ENCODE measurements at regions not wholly inside any gene's neighbourhood (a gene's known extent, or its start where the extent isn't known, plus 50 kb on each side); places are given as distances from the start of the nearest gene placed in this dataset.

DNA sequence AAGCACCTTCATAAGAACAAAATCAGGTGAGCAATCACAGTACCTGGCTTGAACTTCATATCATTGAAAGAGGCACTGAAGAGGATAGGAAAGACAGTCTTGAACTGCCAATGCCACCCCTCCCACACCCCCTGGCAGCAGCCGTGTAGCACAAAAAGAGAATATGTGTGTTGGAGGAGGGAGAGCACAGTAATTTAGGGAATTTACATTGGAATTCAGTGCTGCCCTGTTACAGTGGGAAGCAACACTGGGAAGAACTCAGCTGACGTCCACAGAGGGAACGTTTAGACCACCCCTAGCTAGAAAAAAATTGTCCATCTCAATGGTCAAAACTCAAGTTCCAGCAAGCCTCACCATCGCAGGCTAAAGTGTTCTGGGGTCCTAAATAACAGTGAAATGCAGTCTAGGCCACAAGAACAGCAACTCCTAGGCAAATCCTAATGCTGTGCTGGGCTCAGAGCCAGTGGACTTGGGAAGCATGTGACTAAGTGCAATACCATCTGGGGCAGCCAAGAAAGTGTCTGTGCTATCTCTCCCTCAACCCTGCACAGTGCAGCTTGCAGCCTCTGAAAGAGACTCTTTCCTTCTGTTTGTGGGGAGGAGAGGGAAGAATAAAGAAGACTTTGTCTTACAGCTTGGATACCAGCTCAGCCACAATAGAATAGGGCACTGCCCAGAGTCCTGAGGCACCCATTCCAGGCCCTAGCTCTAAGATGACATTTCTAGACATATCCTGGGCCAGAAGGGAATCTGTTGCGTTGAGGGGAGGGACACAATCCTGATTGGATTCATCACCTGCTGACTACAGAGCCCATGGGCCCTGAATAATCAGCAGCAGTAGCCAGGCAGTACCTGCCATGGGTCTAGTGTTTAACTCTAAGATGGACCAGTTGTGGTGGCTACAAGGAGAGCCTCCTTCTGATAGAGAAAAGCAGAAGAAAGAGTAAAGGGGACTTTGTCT is 62.1 kb upstream of the VLDLR start:
- no peaks in the 10 kb centered on the region for H4K20me1 ChIP-seq (ENCODE audit: insufficient read depth, low read length, poor library complexity, severe bottlenecking)
- H3K36me3 ChIP-seq (ENCODE audit: insufficient read depth, low read length): no peaks in the 10 kb centered on the region
- no peaks in the 10 kb centered on the region for H3K79me2 ChIP-seq (ENCODE audit: insufficient read depth, low read length)
- no peak for TF ChIP-seq EZH2phosphoT487 (IDR thresholded peaks at IDR 0.05; ENCODE audit: borderline replicate concordance)
- TF ChIP-seq, protein P1, sequence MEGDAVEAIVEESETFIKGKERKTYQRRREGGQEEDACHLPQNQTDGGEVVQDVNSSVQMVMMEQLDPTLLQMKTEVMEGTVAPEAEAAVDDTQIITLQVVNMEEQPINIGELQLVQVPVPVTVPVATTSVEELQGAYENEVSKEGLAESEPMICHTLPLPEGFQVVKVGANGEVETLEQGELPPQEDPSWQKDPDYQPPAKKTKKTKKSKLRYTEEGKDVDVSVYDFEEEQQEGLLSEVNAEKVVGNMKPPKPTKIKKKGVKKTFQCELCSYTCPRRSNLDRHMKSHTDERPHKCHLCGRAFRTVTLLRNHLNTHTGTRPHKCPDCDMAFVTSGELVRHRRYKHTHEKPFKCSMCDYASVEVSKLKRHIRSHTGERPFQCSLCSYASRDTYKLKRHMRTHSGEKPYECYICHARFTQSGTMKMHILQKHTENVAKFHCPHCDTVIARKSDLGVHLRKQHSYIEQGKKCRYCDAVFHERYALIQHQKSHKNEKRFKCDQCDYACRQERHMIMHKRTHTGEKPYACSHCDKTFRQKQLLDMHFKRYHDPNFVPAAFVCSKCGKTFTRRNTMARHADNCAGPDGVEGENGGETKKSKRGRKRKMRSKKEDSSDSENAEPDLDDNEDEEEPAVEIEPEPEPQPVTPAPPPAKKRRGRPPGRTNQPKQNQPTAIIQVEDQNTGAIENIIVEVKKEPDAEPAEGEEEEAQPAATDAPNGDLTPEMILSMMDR (conservative IDR thresholded peaks at IDR 0.05; ENCODE audit: low read length): no peak
- no peak overlapping the region for H2AFZ ChIP-seq (ENCODE audit: low read length)
- H3K27me3 ChIP-seq (ENCODE audit: insufficient read depth, low read length, poor library complexity, severe bottlenecking): no peaks in the 10 kb centered on the region
- H3K4me3 ChIP-seq (ENCODE audit: low read length, poor library complexity, severe bottlenecking): no peak overlapping the region
- H3K9me2 ChIP-seq (replicated peaks; ENCODE audit: low read depth, low read length): peaks cover 5% of the 10 kb centered on the region; the same call in 1 of the 2 replicates
- no peaks in the 10 kb centered on the region; the same call in 1 of the 2 replicates for H3K9me3 ChIP-seq (ENCODE audit: insufficient read depth, low read depth, low read length)
- no peak overlapping the region for H3K9ac ChIP-seq (ENCODE audit: low read depth, low read length, poor library complexity, severe bottlenecking)
- H3K4me1 ChIP-seq (ENCODE audit: insufficient read depth, low read length, poor library complexity, severe bottlenecking): no peaks in the 10 kb centered on the region
- no peaks in the 10 kb centered on the region for H3F3A ChIP-seq (ENCODE audit: low read depth)
- no peak overlapping the region for H3K4me2 ChIP-seq (ENCODE audit: low read depth, low read length, poor library complexity, severe bottlenecking)

DNA sequence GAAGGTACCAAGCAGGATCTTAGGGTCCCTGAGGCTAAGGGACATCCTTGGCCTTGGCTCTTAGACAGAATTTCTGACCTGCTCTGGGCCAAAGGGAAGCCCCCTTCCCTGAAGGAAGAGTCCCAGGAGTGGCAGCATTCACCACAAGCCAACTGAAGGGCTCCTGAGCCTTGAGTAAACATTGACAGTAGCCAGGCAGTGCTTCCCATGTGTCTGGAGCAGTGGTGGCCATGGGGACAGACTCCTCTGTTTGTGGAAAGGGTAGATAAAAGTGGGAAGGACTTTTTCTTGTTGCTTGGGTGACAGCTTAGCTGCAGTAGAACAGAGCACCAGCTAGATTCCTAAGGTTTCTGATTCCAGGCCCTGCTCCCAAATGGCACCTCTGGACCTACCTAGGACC is 61.4 kb upstream of the VLDLR start:
- H2AFZ ChIP-seq (ENCODE audit: low read length): no peak overlapping the region
- H3K9ac ChIP-seq (ENCODE audit: low read depth, low read length, poor library complexity, severe bottlenecking): no peak overlapping the region
- H3K9me2 ChIP-seq (replicated peaks; ENCODE audit: low read depth, low read length): peaks cover 5% of the 10 kb centered on the region; the same call in 1 of the 2 replicates
- H3K4me2 ChIP-seq (ENCODE audit: low read depth, low read length, poor library complexity, severe bottlenecking): no peak overlapping the region
- no peak for TF ChIP-seq EZH2phosphoT487 (IDR thresholded peaks at IDR 0.05; ENCODE audit: borderline replicate concordance)
- TF ChIP-seq, protein P1 (conservative IDR thresholded peaks at IDR 0.05; ENCODE audit: low read length): no peak
- H3K4me1 ChIP-seq (ENCODE audit: insufficient read depth, low read length, poor library complexity, severe bottlenecking): no peaks in the 10 kb centered on the region
- H3K4me3 ChIP-seq (ENCODE audit: low read length, poor library complexity, severe bottlenecking): no peak overlapping the region
- no peaks in the 10 kb centered on the region; the same call in 1 of the 2 replicates for H3K9me3 ChIP-seq (ENCODE audit: insufficient read depth, low read depth, low read length)
- no peaks in the 10 kb centered on the region for H3K36me3 ChIP-seq (ENCODE audit: insufficient read depth, low read length)
- H3F3A ChIP-seq (ENCODE audit: low read depth): no peaks in the 10 kb centered on the region
- H3K27me3 ChIP-seq (ENCODE audit: insufficient read depth, low read length, poor library complexity, severe bottlenecking): no peaks in the 10 kb centered on the region
- no peaks in the 10 kb centered on the region for H4K20me1 ChIP-seq (ENCODE audit: insufficient read depth, low read length, poor library complexity, severe bottlenecking)
- H3K79me2 ChIP-seq (ENCODE audit: insufficient read depth, low read length): no peaks in the 10 kb centered on the region

DNA sequence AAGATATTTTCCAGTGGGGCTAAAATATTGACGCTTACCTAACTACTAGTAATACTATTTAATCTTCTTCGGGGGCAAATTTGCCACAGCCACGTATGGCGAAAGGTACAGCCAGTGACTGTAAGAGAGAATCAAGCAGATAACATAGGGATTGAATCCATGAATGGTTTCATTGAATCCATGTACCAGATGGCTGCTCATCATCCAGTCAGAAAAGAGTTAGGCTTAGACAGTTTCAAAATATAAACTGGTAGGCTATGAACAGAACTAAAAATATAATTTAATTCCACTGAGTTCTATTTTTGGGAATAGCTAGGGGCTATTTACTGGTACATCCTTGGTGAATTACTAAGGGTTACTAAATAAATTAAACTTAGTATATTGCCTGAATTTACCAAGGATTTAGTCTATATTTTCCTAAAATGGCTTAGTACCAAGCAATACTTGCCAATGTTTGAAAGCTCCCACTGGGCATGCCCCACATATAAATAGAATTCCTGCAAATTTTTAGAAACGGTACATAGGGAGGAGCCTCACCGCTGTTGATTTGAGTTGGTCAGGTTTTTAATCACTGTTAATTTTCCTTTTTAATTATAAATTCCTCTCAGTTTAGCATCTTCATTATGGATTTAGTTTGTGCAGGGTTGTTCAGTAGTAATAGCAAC is 55.8 kb upstream of the VLDLR start:
- Histone ChIP-seq H3K9ac (ENCODE audit: low read depth, low read length, poor library complexity, severe bottlenecking) (no peak overlapping the region), H4K20me1 (ENCODE audit: insufficient read depth, low read length, poor library complexity, severe bottlenecking) (no peaks in the 10 kb centered on the region), H3K27me3 (ENCODE audit: insufficient read depth, low read length, poor library complexity, severe bottlenecking) (no peaks in the 10 kb centered on the region), H3K4me2 (ENCODE audit: low read depth, low read length, poor library complexity, severe bottlenecking) (no peak overlapping the region), H3K4me3 (ENCODE audit: low read length, poor library complexity, severe bottlenecking) (no peak overlapping the region), H3K4me1 (ENCODE audit: insufficient read depth, low read length, poor library complexity, severe bottlenecking) (peaks cover 5% of the 10 kb centered on the region), H3K9me3 (ENCODE audit: insufficient read depth, low read depth, low read length) (no peaks in the 10 kb centered on the region), H3F3A (ENCODE audit: low read depth) (no peaks in the 10 kb centered on the region), H3K79me2 (ENCODE audit: insufficient read depth, low read length) (no peaks in the 10 kb centered on the region), H2AFZ (ENCODE audit: low read length) (no peak overlapping the region), H3K36me3 (ENCODE audit: insufficient read depth, low read length) (no peaks in the 10 kb centered on the region), H3K9me2 (replicated peaks; ENCODE audit: low read depth, low read length) (no peaks in the 10 kb centered on the region)
- TF ChIP-seq, protein P1 (conservative IDR thresholded peaks at IDR 0.05; ENCODE audit: low read length): no peak
- no peak for TF ChIP-seq EZH2phosphoT487 (IDR thresholded peaks at IDR 0.05; ENCODE audit: borderline replicate concordance)

Data from Loucy (cell line).